CD4-positive, alpha-beta T cell treated with Interleukin-12 subunit alpha and Interleukin-12 subunit beta, for 1 hour (primary cell): ENCODE measurements at regions not wholly inside any gene's neighbourhood (a gene's known extent, or its start where the extent isn't known, plus 50 kb on each side); places are given as distances from the start of the nearest gene placed in this dataset.

Experiments used
- DNase-seq: peaks from one replicate; pipeline ENCODE4 v3.0.0-alpha.2; 2020

- DNase-seq: no peak
These were observed 57.3 kb downstream of the KCNA4 start for GRCh38 chr11:29959488-29959887.

DNA sequence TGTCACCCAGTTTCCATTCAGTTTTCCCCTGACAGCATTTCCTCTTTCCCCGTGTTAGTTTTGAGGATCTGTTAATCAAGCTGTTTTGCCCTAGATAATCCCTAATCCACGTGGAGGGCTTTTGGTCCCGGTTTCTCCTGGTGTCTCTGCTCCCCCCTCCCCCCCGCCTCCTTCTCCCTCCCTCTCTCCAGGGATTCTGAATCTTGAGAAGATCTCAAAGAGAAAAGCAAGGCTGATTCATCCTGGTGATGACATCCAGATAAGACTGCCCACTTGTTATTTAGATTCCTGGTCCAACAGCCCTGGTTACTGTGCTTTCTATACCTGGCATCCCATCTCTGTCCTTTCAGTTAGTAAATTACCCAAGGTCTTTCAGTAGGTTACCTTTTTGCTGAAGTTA lies 59.4 kb downstream of the KCNA4 start:
- DNase-seq: no peak

DNA sequence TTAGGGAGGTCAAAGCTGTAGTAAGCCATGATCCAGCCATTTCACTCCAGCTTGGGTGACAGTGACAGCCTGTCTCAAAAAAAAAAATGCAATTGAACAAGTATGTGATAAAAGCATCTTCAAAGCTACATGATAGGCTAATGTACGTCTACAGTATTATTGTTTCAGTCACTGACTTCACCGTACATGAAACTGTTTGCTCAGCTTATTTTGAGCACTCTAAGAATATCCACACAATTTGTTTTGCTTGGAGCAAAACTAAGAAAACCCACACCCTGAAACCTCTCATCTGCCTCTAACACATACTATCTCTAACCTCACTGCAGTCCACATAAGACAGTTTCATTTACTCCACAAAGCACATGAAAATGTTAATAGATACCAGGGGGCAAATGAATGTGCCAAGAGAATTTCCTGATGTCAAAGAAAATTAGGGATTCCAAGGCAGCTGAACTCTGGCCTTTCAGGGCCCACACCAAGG lies 60.7 kb downstream of the KCNA4 start:
- no peak for DNase-seq

GRCh38 chr11:29943347-29943746 lies 73.5 kb downstream of the KCNA4 start:
- no peak for DNase-seq

DNA sequence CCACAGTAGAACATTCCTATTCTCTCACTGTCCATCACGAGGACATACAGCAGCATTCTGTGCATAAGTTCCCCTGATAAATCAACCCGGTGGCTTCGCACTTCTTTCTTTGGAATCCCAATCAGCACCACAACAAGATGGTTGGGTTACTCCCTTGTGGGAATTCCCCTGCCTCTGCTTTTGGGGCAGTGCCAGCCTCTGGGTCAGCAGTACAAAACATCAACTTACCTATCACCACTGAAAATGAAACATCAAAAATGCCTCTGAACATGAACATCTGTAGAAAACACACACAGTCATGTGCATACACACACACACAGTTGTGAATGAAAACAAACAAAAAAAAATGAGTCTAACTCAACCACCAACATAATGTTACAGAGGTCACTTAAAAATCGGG lies 79.3 kb downstream of the KCNA4 start:
- no peak for DNase-seq

- no peak for DNase-seq
These were observed 82.7 kb downstream of the KCNA4 start for GRCh38 chr11:29934115-29934638.

DNA sequence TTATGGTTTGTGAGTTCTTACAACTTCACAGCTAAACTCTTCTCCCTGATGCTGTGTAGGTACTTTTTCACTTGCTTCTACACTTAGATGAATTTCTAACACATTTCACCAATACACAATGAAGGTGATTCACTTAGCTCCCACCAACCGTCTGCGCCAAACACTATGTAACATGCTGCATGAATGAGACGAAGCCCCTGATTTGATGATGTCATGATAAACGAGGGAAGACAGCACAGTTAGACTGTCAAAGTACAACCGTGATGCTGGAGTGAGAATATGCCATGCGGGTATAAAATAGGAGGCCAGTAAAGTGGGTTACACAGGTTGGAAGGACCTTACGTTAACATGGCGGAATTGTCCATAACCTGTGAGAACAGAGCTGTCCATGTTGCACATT lies 100.8 kb downstream of the KCNA4 start:
- DNase-seq: no peak

- no peak for DNase-seq
These were observed 102.5 kb downstream of the KCNA4 start for GRCh38 chr11:29914203-29914930.

GRCh38 chr11:29913352-29913751 lies 103.5 kb downstream of the KCNA4 start:
- DNase-seq: no peak

DNA sequence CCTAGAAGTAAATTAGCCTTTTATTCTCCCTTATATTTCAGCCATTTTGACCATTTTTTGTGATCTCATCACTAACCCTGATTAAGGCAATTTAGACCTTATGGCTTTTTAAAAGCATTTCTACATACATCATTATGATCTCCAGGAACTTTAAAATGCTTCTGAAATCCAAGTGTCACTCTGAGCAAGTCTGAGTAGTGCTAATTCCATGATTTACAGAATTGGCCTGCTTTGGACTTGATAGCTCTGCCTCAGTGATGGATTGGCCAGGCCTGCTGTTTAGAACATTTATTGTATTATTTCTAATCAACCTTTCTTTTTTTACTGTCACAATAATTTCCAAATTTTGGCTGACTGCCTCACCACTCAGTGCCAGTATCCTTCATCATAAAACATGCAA lies 116.4 kb downstream of the KCNA4 start:
- DNase-seq: no peak

GRCh38 chr11:29879560-29879959 lies 137.3 kb downstream of the KCNA4 start:
- DNase-seq: no peak

GRCh38 chr11:29876192-29876591 lies 140.6 kb downstream of the KCNA4 start:
- DNase-seq: no peak

DNA sequence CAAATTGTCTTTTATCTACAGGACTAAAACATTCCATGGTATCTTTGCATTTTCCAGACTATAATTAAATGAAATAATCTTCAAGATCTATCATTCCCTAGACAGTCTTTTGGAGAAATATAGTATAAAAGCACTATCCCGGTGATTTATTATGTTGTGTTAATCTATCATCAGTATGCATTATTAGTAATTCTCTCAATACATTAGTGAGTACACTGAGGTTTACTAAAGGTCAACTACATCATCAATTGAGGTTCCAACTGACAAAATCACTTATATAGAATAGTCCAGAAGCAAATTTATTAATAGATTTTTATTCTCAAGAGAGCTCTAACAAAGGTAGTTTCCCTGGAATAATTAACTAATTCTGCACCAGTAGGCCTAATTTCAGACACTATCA lies 169.6 kb downstream of the KCNA4 start:
- no peak for DNase-seq

DNA sequence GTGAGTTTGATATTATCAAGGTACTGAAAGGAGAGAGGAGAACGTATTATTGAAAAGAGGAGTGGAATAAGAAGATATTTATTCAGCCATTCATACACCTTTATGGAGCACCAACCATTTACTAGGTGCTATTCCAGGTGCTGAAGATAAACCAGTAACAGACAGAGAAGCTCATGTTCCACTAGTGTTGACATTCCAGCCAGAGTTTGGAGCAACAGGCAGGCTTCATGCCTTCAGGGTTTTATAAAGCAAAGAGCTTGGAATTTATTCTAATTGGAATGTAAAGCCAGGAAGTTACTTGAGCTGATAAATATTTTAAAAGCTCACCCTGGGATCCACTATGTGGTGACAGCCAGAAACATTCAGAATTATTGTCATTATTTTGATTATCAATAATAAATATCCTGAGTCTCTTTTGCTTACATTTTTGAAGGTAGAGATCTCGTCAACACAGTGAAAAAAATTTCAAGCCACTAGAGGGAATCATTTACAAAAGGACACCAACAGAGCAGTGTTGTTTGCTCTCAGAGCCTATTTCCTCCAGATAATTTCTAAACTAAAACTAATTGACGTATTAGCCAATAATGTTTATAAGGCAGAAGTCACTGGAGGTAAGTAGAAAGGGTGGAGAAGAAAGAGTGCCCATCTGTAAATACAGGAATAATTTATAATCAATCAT lies 172.0 kb downstream of the KCNA4 start:
- DNase-seq: no peak

GRCh38 chr11:29844031-29844430 lies 172.8 kb downstream of the KCNA4 start:
- DNase-seq: no peak

DNA sequence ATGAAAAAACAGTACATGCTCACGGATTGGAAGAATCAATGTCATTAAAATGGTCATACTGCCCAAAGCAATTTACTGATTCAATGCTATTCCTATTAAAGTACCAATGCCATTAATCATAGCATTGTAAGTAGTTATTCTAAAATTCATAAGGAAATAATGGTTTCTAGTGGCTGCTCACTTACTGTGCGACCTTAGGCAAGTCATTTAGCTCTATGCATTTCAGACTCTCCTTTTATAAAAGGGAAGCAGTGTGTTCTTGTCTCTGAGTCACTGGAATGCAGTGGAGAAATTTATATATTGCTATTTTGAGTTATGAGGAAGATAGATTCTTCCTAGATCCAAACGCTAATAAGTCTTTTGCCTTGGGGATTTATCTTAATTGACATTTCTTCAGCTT lies 174.8 kb downstream of the KCNA4 start:
- DNase-seq: no peak

- DNase-seq: no peak
These were observed 190.0 kb downstream of the KCNA4 start for GRCh38 chr11:29826878-29827277.

DNA sequence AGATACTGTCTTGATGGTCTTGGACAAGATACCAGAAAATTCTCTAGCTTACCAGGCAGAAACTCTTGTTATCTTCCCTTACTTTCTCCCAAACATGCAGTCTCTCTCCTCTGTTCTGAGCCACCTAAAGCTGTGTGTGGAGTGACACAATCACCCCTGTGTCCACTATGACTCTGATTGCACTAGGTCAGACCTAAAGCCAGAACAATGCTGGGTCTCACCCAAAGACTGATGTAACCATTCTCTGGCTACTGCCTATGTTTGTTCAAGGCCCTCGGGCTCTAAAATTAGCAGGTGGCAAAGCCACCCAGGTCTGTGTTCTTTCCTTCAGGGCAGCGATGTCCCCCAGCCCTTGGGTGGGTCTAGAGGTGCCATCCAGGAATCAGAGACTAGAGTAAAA lies 200.5 kb downstream of the KCNA4 start:
- no peak for DNase-seq

DNA sequence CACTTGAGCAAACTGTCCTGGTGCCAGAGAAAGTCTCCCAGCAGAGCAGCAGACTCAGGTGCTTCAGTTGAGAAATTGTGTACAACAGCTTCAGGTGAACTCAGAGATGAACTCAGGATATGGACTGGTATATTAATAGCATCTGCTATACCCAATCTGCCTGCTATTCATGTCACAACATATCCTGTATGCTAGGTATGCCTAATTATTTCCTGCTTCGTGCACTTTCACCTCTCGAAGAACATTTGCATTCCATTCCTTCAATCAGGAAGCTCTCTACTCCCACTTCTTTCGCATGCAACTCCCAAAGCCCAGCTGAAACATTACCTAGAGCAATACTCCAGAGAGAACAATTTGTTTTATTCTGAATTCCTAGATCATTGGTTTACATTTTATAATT lies 207.7 kb downstream of the KCNA4 start:
- DNase-seq: no peak

DNA sequence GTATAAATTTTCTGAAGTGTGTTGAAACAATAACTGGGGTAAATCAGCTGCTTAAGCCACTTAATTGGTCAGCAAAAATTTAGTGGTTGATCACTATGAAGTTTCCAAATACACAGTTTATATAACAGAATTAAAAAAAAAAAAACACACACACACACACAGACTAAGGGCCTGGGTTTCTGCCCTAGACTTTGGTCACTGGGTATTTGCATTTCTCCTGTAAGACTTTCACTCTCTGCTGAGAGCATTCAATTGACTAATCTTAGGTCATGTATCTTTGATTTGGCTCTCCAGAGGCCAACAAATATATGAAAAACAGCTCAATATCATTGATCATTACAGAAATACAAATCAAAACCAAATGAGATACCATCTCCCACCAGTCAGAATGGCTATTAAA lies 214.3 kb downstream of the KCNA4 start:
- DNase-seq: no peak

GRCh38 chr11:29801561-29801960 lies 215.3 kb downstream of the KCNA4 start:
- no peak for DNase-seq

DNA sequence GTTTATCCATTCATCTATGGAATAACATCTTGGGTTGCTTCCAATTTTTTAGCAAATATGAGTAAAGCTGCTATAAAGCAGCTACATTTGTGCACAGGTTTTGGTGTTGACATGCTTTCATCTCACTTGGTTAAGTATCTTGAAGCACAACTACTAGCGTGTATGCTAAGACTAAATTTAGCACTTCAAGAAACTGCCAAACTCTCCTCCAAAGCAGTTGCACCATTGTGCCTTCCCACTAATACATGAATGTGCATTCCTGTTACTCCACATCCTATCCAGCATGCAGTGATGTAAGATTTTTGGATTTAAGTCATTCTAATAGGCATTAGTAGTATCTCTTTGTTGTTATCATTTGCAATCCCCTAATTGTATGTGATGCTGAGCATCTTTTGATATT lies 230.7 kb downstream of the KCNA4 start:
- DNase-seq: no peak

DNA sequence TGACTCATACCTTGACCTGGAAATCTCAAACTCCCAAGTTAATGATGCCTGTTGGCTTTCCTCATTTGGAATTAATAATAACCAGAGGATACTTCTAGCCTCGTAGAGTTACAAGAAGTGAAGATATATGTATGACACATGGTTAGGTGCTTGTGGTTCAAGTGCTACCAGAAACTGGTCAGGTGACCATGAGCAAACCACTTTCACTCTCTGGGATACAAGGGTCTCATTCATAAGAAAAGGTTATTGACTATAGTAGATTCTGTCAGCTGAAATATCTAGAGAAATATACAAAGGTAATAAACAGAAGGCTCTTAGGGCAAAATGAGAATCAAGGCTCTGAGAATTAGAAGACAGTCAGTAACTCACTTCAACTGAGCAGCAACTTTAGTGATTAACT lies 233.3 kb downstream of the KCNA4 start:
- DNase-seq: no peak

DNA sequence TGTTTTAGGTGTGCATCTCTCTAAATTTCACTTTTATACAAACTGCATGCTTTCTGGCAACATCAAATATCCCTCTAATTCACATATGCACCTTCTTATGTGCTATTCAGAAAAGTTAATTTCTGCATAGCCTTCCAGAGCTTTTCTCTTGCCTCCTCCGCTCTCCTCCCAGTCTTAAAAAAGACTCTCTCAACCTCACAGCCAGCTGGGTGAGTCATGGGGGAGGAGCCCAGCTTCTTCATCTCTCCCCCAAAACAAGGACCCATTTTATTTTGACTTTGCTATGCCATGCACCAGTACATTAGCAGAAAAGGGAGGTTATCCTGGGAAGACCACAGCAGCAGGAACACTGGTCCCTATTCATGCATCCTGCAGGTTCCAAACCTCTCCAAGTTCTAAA lies 234.4 kb downstream of the KCNA4 start:
- DNase-seq: no peak

DNA sequence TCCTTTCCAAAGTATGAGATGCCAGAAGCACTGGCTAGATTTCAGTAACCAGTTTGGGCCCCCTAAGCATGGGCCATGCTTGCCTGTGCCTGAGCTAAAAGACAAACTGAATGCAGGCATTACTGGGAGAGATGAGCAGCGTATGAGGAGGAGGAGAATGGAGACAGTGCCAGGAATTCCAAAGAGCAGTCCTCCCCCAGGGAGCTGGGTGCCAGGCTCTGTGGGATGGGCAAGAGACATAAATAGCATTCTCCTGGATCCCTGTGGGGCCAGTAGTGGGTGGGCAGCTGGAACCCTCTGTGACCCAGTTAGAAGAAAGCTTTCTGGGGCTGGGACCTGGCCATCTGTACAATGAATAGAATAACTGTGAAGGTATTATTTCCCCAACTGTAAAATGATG lies 235.6 kb downstream of the KCNA4 start:
- DNase-seq: no peak
